T-helper 9 cell (primary cell): ENCODE measurements at regions not wholly inside any gene's neighbourhood (a gene's known extent, or its start where the extent isn't known, plus 50 kb on each side); places are given as distances from the start of the nearest gene placed in this dataset.
"Not testable (repeated sequence)": the region's sequence is repeated elsewhere in the genome, so short reads cannot be mapped to it uniquely, and the experiment has no call there.

Source experiments
- DNase-seq: peaks from one replicate; pipeline ENCODE4 v3.0.0-alpha.2; 2020

DNA sequence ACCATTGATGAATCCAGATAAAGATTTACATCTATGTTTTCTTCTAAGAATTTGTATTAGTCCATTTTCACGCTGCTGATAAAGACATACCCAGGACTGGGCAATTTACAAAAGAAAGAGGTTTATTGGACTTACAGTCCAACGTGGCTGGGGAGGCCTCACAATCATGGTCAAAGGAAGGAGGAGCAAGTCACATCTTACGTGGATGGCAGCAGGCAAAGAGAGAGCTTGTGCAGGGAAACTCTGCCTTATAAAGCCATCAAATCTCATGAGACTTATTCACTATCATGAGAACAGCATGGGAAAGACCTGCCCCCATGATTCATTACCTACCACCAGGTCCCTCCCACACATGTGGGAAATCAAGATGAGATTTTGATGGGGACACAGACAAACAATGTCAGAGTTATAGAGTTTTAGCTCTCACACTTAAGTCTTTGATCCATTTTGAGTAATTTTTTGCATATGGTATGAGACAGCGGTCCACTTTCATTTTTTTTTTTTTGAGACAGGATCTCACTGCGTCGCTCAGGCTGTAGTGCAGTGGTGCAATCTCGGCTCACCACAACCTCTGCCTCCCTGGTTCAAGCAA is 53.5 kb upstream of the JADE2 start:
- DNase-seq = not testable (repeated sequence)

DNA sequence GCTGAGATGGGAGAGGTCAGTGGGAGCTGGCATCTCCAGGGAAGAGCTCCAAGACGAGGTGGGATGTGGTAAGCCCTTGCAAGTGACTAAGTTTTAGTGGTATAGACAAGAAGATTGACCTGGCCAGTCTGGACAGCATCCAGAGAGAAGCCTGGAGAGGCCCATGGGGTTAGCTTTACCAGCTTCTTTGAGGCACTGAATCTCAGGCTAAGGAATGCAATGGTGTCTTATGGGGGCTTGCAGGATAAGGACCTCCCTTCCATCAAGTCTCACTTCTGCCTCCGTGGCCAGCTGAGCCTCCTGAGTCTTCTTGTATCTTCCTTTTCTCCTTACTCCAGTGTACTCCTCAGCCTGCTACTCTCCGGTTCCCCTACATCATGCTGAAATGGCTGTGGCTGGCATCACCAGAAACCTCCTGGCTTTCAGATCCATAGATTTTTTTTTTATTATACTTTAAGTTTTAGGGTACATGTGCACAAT is 56.5 kb upstream of the JADE2 start:
- no peak for DNase-seq

- no peak for DNase-seq
These were observed 55.5 kb upstream of the CDKN2AIPNL start for GRCh38 chr5:134467231-134467630.

GRCh38 chr5:134466241-134467069 is 54.8 kb upstream of the CDKN2AIPNL start:
- peak; percentile 16 for DNase-seq

- DNase-seq = peak; percentile 32
These were observed 54.1 kb upstream of the CDKN2AIPNL start for GRCh38 chr5:134465816-134466240.

- DNase-seq = no peak
These were observed 53.5 kb upstream of the CDKN2AIPNL start for GRCh38 chr5:134464988-134465815.

- DNase-seq = no peak
These were observed 52.5 kb upstream of the CDKN2AIPNL start for GRCh38 chr5:134463991-134464760.

- DNase-seq = no peak
These were observed 51.6 kb upstream of the CDKN2AIPNL start for GRCh38 chr5:134463176-134463720.

DNA sequence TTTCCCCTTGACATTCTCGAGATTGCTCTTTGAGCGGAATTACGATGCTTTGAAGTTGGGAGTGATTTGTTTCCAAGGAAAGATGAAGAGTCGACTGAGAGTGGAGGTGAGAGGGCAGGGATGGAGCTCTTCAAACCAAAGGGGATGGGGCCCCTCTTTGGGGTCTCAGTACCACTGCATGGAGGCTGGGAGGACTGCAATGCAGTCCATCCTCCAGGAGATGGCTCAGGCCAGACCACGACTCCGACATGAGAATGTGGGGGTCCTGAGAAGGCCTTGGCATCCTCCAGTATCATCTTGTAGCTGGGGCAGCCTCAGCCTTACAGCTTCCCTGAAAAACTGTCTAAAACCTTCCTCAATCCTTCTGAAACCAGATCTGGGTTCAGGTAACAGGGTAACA is 51.1 kb upstream of the CDKN2AIPNL start:
- no peak for DNase-seq

- DNase-seq = no peak
These were observed 50.4 kb upstream of the CDKN2AIPNL start for GRCh38 chr5:134462047-134462575.
